ENCODE measurements at regions not wholly inside any gene's neighbourhood (a gene's known extent, or its start where the extent isn't known, plus 50 kb on each side); places are given as distances from the start of the nearest gene placed in this dataset.

DNA sequence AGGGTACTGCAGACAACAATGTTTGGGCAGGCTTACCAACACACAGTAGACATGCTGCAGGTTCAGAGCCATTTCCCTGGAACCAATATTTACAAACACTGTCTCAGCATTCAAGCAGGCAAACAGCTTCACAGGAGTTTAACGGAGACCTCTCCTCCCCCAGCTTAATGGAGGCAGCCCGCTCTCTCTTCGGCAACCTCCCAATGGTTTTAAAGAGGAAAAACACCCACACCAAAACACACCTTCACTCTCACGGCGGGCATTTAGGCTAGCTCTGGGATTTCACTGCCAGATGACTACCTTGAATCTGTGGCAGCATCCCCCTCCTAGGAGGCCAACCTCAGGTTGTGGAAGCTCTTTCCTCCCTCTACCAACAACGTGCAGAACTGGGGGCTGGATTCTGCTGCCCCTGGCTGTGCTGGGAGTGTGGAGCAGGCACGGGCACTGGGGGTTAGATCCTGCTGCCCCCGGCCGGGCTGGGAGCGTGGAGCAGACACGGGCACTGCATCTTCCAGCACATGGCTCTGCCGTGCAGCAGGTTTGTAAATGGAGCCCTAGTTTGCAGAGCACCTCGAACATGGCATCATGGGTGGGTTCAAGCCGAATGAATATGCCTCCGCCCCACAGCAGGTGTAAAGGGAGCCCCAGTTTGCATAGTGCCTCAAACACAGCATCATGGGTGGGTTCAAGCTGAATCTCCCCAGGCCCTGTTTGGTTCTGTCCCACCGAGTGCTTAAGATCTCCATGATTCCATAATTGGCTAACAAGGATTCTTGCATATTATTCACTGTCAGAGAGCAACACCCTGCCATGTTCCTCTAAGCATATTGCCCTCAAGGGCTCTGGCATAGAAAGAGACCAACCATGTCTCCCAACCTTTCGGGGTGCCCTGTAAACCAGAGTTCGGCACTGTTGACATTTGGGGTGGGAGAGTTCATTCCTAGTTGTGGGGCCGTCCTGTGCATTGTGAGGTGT is 86.4 kb downstream of the RBFOX3 start:
- peaks cover 0 to 44% of the 10 kb centered on the region in 2 donors for H3K27me3 Mint-ChIP-seq
- H3K4me1 Mint-ChIP-seq (ENCODE audit: low read depth in 2 of 2): no peaks in the 10 kb centered on the region
- no peaks in the 10 kb centered on the region for H3K9me3 Mint-ChIP-seq
- no peak for DNase-seq
- H3K27ac Mint-ChIP-seq: no peak overlapping the region
- no peaks in the 10 kb centered on the region for H3K36me3 Mint-ChIP-seq (ENCODE audit: insufficient read depth)
- no peak overlapping the region for H3K4me3 Mint-ChIP-seq
- no peak for ATAC-seq (replicated peaks)

DNA sequence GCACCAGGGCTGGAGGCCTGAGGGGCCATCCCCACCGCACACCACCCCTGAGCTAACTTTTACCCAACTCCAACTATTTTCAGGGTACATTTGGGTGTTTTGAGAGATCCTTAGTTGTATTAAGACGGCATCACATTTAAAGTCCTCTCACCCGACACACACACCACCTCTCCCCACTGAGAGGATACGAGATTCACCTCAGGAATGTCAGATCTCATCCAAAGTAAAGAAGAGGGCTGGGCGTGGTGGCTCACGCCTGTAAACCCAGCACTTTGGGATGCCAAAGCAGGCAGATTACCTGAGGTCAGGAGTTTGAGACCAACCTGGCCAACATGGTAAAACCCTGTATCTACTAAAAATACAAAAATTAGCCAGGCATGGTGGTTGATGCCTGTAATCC is 88.4 kb downstream of the RBFOX3 start:
- H3K4me3 Mint-ChIP-seq: no peak overlapping the region
- peaks cover 3% of the 10 kb centered on the region for H3K36me3 Mint-ChIP-seq (ENCODE audit: insufficient read depth)
- ATAC-seq (replicated peaks): no peak
- no peaks in the 10 kb centered on the region for H3K4me1 Mint-ChIP-seq (ENCODE audit: low read depth in 2 of 2)
- no peaks in the 10 kb centered on the region for H3K9me3 Mint-ChIP-seq
- peaks cover 14 to 44% of the 10 kb centered on the region in 2 donors for H3K27me3 Mint-ChIP-seq
- no peak overlapping the region for H3K27ac Mint-ChIP-seq
- no peak for DNase-seq

DNA sequence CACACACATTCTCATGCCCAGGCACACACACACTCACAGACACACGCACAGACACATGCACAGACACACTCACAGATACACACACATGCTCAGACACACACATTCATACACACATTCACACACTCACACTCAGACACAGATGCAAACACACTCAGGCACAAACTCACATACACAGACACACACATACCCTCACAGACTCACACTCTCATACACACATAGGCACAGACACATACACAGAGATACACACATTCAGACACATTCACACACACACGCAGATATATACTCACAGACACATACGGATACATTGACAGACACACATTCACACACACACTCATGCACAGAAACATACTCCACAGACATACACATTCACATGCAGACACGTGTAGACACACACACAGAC is 89.6 kb downstream of the RBFOX3 start:
- no peak overlapping the region for H3K27ac Mint-ChIP-seq
- H3K4me3 Mint-ChIP-seq: no peak overlapping the region
- H3K9me3 Mint-ChIP-seq: no peaks in the 10 kb centered on the region
- no peaks in the 10 kb centered on the region for H3K4me1 Mint-ChIP-seq (ENCODE audit: low read depth in 2 of 2)
- H3K36me3 Mint-ChIP-seq (ENCODE audit: insufficient read depth): peaks cover 6% of the 10 kb centered on the region
- ATAC-seq (replicated peaks) (no peak), DNase-seq (no peak)
- H3K27me3 Mint-ChIP-seq: peaks cover 25 to 44% of the 10 kb centered on the region in 2 donors

DNA sequence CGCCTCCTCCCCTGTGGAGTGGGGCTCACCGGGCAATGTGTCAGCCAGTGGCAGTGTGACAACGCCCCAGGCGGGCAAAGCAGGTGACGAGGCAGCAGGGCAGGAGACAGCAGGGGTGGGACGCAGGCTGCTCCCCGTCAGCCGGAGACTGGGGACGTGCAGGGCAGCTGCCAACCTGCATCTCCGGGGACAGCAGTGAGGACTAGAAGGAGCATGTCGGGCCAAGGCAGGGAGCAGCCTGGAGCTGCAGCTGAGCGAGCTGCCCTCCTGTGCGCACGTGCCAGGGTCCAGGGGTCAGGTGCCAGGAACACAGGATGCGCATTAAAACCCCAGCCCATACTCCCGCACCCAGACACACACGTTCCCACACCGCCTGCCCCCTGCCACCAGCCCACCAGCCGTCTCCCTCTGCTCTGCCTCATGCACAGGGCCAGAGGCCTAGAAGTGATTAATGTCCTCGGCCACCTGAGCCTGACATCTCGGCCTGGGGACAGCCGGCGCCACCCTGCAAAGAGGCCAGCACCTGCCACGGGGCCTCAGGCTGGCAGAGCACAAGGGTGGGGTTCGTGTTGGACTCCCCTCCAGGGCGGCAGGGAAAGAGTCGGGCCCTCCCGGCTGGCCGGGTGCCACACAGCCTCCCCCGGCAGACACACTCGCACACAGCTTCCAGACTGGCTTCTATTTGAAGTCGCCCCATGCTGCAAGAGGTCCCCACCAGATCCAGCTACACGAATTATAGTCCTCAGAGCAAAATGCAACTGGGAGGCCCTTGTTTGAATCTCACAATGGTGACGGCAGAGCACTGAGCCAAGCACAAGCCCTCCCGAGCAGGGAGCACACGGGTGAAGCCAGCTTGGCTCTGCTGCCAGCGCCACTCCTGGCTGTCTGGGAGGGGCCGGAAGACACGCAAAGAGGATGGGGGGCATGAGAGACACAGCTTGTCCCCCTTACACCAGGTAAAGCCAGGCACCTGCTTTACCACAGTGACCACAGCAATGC is 90.4 kb downstream of the RBFOX3 start:
- no peak for ATAC-seq (replicated peaks)
- DNase-seq: no peak
- Mint-ChIP-seq H3K4me3 (no peak overlapping the region), H3K27me3 (peaks cover 32 to 48% of the 10 kb centered on the region in 2 donors), H3K9me3 (no peaks in the 10 kb centered on the region), H3K4me1 (ENCODE audit: low read depth in 2 of 2) (no peaks in the 10 kb centered on the region), H3K27ac (no peak overlapping the region), H3K36me3 (ENCODE audit: insufficient read depth) (peaks cover 6% of the 10 kb centered on the region)

DNA sequence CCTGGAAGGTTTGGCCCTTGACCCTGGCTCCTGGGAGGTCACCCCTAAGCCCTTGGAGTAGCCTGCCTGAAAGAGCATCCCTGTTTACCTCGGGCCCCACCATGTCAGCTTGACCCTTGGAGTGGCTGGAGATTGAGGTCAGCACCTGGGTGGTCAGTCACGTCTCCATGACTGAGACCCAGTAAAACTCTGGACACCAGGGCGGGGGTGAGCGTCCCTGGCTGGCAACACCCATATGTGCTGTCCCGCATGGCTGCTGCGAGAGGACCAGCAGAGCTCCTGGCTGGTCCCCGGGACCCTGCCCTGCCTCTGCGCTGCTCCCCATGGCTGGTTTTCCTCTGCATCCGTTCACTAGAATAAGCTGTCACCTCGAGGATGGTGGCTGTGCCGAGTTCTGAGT is 91.2 kb downstream of the RBFOX3 start:
- no peak for ATAC-seq (replicated peaks)
- Mint-ChIP-seq H3K27ac (no peak overlapping the region), H3K36me3 (ENCODE audit: insufficient read depth) (peaks cover 6% of the 10 kb centered on the region), H3K4me1 (ENCODE audit: low read depth in 2 of 2) (no peaks in the 10 kb centered on the region), H3K27me3 (peaks cover 36 to 54% of the 10 kb centered on the region in 2 donors), H3K4me3 (no peak overlapping the region), H3K9me3 (no peaks in the 10 kb centered on the region)
- DNase-seq: no peak

DNA sequence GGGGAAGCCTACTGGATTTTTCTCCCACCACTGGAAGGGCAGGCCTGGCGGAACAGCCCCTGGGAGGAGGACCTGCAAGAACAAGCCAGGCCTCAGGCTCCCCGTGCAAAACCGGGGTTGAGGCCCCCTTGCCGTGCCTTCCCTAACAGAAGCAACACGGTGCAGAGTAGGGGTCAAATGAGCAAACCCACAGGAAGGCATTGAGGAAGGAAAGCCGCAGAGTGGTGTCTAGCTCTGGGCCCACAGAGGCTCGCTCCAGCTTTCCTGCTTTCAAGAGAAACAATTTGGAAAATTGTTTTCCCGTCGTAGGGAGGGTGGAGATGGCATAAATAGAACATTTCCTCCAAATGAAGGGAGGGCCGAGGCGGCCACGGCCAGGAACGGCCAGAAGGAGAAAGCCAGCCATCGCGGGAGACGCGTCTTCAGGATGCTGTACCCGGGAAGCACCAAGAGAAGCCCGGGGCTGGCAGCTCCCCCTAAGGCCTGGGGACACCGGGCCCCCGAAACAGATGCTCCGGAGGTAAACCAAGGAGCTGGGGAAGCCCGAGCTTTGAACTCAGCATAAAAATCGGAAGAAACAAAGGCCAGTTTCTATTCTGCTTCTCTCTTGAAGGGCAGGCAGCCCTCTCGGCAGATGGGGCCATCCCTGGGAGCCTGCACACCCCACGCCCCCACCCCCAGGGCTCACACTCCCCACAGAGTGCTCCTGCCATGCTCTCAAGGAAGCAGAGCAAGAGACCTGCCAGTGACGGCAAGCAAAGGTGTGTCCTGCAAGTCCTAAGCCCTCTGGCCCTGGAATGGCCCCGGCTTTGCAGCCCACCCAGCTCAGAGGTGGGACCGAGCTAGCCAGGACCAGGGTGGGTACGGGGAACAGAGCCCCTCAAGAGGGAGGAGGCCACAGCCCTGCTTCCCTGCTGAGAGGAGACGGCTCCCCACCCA is 92.0 kb downstream of the RBFOX3 start:
- no peak for ATAC-seq (replicated peaks)
- H3K4me3 Mint-ChIP-seq: no peak overlapping the region

DNA sequence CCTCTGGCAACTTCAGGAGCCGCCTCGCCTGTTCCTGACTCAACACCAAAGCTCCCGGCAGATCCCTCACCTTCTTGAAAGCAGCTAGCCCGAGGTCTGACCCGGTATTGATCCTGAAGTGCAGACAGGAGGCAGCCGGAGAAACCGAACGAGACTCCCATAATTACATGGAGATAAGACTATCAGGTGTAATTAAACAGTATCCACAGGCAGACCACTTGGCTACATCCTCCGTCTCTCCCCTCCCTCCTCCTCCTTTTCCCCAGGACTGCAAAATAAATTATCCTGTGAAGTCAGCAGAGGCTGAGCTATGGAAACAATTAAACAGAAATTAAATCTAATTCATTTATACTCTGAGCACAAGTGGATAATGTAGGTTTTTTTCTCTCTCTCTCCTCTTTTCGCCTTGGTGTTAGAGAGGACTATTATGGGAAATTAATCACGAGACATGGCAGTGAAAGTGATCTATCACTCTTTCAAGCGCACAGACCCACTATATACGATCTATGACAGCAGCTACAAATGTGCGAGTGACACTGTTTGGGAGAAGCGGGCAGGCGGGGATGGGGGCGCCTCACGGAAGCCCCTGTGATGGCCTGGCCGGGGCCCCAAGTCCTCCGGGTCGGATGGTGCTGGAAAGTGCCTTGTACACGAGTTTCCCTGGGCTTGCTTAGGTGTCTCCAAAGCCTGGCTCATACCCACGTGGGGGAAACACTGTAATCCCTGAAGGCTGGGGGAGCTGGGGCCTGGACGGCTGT is 92.8 kb downstream of the RBFOX3 start:
- Mint-ChIP-seq H3K36me3 (ENCODE audit: insufficient read depth) (peaks cover 6% of the 10 kb centered on the region), H3K27ac (no peak overlapping the region), H3K27me3 (peaks cover 36 to 51% of the 10 kb centered on the region in 2 donors), H3K4me3 (no peak overlapping the region), H3K4me1 (ENCODE audit: low read depth in 2 of 2) (no peaks in the 10 kb centered on the region), H3K9me3 (no peaks in the 10 kb centered on the region)
- ATAC-seq (replicated peaks) (no peak), DNase-seq (no peak)

More for the DNA sequence above, 92.0 kb downstream of the RBFOX3 start:
- no peak for DNase-seq
- Mint-ChIP-seq H3K4me1 (ENCODE audit: low read depth in 2 of 2) (no peaks in the 10 kb centered on the region), H3K27me3 (peaks cover 36 to 52% of the 10 kb centered on the region in 2 donors), H3K27ac (no peak overlapping the region), H3K9me3 (no peaks in the 10 kb centered on the region), H3K36me3 (ENCODE audit: insufficient read depth) (peaks cover 6% of the 10 kb centered on the region)

DNA sequence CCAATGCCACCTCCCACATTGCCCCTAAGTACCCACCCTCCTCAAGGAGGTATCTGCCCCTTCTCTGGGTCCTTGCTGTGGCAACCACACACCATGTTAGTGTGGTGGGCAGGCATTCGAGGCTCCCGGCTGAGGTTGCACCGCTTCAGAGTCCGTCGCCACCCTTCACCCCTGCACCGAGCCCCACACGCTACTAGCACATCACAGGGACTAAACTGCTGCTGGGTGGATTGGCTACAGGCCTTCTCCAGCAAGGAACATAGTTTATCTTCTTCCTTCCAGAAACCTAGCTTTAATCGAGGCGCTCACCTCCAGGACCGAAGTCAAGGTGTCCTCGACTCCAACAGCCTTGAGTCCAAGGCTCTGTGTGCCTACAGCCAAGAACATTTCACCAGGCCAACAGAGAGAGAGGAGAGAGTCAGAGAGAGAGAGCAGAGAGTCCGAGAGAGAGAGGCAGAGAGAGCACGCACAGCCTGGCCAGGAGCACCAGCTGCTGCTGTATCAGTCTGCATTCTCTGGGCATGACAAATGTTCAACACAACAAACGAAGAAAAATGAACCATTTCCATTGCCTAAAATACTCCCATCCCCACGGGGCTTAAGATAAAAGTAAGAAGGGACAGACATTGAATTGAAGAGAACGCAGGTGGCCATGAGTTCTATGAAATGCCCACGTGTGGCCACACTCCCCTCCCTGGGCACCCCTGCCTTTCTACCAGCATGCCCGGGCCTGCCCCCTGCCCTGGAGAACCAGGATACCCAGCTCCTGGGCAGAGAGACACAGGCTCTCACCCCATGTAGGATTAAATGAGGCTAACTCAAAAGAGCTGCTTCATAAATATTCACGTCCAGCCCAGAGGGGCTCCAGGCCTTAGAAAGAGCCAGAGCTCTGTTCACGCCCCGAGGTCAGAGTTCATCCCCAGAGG is 94.9 kb downstream of the RBFOX3 start:
- Mint-ChIP-seq H3K4me1 (ENCODE audit: low read depth in 2 of 2) (no peaks in the 10 kb centered on the region), H3K4me3 (no peak overlapping the region), H3K27ac (no peak overlapping the region), H3K36me3 (ENCODE audit: insufficient read depth) (peaks cover 6% of the 10 kb centered on the region), H3K27me3 (peaks cover 36 to 51% of the 10 kb centered on the region in 2 donors), H3K9me3 (no peaks in the 10 kb centered on the region)
- ATAC-seq (replicated peaks) (no peak), DNase-seq (no peak)

DNA sequence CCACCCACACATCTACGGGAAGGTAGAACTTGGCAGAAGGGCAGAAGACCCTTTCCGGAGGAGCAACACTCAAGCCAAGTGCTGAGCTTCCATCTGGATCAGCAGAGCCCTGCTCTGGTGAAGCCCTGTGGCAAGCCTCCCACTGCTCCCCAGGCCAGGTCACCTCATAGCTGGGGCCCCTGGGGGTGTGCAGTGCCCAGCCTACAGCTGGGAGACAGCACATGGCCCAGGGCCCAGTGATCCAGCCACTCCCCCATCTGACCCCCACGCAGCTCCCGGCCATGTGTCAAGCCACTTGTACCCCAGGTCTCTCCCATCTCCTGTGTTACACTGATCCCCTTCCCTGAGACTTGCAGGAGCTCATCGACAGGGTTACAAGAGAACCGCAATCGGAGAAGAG is 95.7 kb downstream of the RBFOX3 start:
- Mint-ChIP-seq H3K27ac (no peak overlapping the region), H3K4me1 (ENCODE audit: low read depth in 2 of 2) (no peaks in the 10 kb centered on the region), H3K27me3 (peaks cover 36 to 53% of the 10 kb centered on the region in 2 donors), H3K4me3 (no peak overlapping the region), H3K36me3 (ENCODE audit: insufficient read depth) (peaks cover 6% of the 10 kb centered on the region), H3K9me3 (no peaks in the 10 kb centered on the region)
- ATAC-seq (replicated peaks): no peak
- no peak for DNase-seq

DNA sequence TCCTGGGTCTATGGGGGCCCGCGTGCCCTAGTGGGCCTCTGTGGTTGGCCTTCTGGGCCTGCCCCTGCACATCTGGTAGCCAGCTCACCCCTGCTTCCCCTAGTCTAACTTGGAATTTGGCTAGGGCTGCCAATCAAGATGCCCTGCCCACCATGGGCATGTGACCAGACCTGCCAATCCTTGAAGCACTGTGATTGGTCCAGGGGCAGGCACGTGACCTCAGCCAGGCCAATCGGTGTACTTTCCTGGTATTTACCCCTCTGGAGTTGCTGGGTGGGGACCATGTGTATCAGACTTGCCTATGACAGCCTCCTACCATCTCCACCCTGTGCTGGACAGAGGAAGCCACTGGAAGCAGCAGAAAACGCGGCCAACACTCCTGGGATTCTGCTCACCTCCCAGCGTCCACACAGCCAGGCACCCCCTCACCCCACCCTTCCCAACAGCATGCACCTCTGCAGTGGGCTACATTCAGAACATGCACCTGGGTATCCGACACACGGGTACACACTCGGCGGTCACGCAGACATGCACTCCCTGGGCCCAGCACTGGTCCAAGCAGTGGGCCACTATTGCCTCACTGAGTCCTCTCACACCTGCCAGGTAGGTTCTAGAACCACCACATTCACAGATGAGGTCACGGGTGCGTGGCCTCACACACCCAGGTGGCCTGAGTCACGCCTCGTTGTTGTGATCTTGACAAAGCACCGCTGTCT is 96.9 kb downstream of the RBFOX3 start:
- Mint-ChIP-seq H3K27me3 (peaks cover 36 to 62% of the 10 kb centered on the region in 2 donors), H3K4me3 (no peak overlapping the region), H3K36me3 (ENCODE audit: insufficient read depth) (peaks cover 6% of the 10 kb centered on the region), H3K27ac (no peak overlapping the region), H3K4me1 (ENCODE audit: low read depth in 2 of 2) (no peaks in the 10 kb centered on the region), H3K9me3 (no peaks in the 10 kb centered on the region)
- no peak for ATAC-seq (replicated peaks)
- no peak for DNase-seq

DNA sequence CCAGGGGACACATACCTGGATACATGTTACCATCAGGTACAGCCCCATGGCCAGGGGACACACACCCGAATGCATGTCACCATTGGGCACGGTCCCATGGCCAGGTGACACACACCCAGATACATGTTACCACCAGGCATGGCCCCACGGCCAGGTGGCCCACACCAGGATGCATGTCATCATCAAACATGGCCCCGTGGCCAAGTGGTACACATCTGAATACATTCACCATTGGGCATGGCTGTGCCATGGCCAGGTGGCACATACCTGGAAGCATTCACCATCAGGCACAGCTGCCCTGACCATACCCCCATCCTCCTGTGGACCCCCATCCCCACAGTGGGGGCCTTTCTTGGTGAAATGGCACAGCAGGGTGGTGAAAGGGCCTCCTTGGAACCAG is 97.6 kb downstream of the RBFOX3 start:
- H3K9me3 Mint-ChIP-seq: no peaks in the 10 kb centered on the region
- no peak overlapping the region for H3K27ac Mint-ChIP-seq
- no peaks in the 10 kb centered on the region for H3K4me1 Mint-ChIP-seq (ENCODE audit: low read depth in 2 of 2)
- peaks cover 29 to 62% of the 10 kb centered on the region in 2 donors for H3K27me3 Mint-ChIP-seq
- ATAC-seq (replicated peaks) (no peak), DNase-seq (no peak)
- H3K4me3 Mint-ChIP-seq: no peak overlapping the region
- peaks cover 6% of the 10 kb centered on the region for H3K36me3 Mint-ChIP-seq (ENCODE audit: insufficient read depth)
